ENCODE measurements at regions not wholly inside any gene's neighbourhood (a gene's known extent, or its start where the extent isn't known, plus 50 kb on each side); places are given as distances from the start of the nearest gene placed in this dataset.

DNA sequence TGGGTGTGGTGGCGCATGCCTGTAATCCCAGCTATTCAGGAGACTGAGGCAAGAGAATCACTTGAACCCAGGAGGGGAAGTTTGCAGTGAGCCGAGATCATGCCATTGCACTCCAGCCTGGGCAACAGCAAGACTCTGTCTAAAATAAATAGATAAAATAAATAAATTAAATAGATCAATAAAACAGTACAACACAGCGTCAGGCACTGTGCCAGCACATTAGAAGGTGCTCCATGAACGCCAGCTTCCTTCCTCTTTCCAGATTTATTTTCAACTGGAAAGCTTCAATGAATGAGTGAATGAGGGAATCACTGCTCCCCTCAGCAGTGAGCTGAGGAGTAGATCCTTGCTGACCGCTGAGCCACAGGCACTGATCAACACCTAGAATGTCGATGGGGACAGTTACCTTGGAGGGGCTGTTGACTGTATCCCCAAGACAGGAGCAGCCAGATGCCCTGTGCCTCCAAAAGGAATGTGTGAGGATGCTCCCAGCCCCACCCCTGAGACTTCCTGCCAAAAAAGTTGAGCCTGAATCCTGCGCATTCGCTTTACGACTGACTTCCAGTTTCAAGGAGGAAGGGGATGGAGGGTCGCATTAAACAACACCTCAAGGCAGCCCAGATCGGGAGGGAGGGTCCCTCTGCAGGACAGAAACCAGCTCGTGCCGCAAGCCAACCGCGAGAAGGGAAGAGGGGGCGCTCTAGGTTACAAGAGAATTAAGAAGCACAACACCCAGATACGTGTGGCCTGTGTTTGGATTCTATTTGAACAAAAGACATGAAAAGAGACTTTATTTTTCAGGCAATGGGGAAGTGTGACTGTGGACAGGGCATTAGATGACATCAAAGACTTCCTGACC, 54.0 kb upstream of the CNOT6 start:
- no peaks in the 10 kb centered on the region for H3K4me1 ChIP-seq
- DNase-seq (peak in 3 of 4 donors; percentile 16 to 41 (median 27)), ATAC-seq (no peak)
- no peak overlapping the region for H3K4me3 ChIP-seq
- no peaks in the 10 kb centered on the region for H3K36me3 ChIP-seq (replicated peaks in 1 of 2; ENCODE audit: insufficient read depth in 1 of 2, low read depth in 2 of 2)
- intact Hi-C loops (cut with DNase I) = no loop called here
- no peak for TF ChIP-seq CTCF (IDR thresholded peaks at IDR 0.05)
- no peak for TF ChIP-seq POLR2A (IDR thresholded peaks at IDR 0.05)
- no peaks in the 10 kb centered on the region for H3K27me3 ChIP-seq
- WGBS, 2 donors = 26 to 39% methylated on average over 17 of the region's 17 CpGs
- H3K9me3 ChIP-seq = peaks cover 0 to 5% (median 0%) of the 10 kb centered on the region in 3 donors
- H3K27ac ChIP-seq = no peak overlapping the region

- 51 to 66% methylated on average over 14 to 15 of the region's 15 CpGs for WGBS, 2 donors
- H3K27ac ChIP-seq = no peak overlapping the region
- no peaks in the 10 kb centered on the region for H3K4me1 ChIP-seq
- intact Hi-C loops (cut with DNase I) = no loop called here
- no peak overlapping the region for H3K4me3 ChIP-seq
- DNase-seq = no peak
- ATAC-seq = no peak
- TF ChIP-seq CTCF (IDR thresholded peaks at IDR 0.05) = no peak
- no peak for TF ChIP-seq POLR2A (IDR thresholded peaks at IDR 0.05)
- no peaks in the 10 kb centered on the region for H3K27me3 ChIP-seq
- no peaks in the 10 kb centered on the region for H3K36me3 ChIP-seq (replicated peaks in 1 of 2; ENCODE audit: insufficient read depth in 1 of 2, low read depth in 2 of 2)
- peaks cover 0 to 5% (median 0%) of the 10 kb centered on the region in 3 donors for H3K9me3 ChIP-seq
Observed at GRCh38 chr5:180441564-180442051, 52.6 kb upstream of the CNOT6 start.
